ENCODE measurements at regions not wholly inside any gene's neighbourhood (a gene's known extent, or its start where the extent isn't known, plus 50 kb on each side); places are given as distances from the start of the nearest gene placed in this dataset.

DNA sequence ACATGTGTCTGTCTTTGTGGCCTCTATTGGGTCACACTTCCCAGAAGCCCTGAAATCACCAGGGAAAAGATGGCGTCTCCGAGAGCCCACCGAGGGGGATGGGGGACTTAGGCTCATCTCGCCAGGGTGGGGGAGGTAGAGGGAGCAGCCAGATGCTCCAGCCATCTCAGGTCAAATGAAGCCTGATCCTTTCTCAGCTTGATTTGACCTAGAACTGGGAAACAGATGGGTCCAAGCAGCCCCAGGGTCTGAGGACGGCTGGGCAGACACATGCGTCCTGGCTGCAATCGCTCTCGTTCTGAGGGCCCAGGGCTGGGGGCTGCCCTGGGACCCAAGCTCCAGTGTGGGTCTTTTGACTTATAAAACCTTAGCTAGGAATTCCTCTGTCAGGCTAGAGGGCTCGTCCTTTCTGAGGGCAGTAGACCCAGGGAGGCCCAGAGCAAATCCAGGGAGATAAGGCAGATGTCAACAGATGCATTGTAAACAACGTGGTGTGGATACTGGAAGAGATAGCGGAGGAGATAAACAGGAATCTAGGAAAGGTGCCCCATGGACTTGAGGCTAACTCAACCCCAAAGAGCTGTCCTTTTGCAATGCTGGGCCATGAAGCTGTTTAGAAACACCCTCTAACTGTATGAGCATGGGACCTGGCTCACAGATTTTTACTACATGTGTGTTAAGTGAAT is 127.7 kb downstream of the MYCN start:
- TF ChIP-seq, protein P1, sequence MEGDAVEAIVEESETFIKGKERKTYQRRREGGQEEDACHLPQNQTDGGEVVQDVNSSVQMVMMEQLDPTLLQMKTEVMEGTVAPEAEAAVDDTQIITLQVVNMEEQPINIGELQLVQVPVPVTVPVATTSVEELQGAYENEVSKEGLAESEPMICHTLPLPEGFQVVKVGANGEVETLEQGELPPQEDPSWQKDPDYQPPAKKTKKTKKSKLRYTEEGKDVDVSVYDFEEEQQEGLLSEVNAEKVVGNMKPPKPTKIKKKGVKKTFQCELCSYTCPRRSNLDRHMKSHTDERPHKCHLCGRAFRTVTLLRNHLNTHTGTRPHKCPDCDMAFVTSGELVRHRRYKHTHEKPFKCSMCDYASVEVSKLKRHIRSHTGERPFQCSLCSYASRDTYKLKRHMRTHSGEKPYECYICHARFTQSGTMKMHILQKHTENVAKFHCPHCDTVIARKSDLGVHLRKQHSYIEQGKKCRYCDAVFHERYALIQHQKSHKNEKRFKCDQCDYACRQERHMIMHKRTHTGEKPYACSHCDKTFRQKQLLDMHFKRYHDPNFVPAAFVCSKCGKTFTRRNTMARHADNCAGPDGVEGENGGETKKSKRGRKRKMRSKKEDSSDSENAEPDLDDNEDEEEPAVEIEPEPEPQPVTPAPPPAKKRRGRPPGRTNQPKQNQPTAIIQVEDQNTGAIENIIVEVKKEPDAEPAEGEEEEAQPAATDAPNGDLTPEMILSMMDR (IDR thresholded peaks at IDR 0.05): no peak
- TF ChIP-seq POLR2AphosphoS5 (IDR thresholded peaks at IDR 0.05) (no peak), POLR2A (IDR thresholded peaks at IDR 0.05) (no peak), EP300 (IDR thresholded peaks at IDR 0.05) (no peak)

Data from sigmoid colon (tissue), 4 donors.